GM18870 (cell line): ENCODE measurements at regions not wholly inside any gene's neighbourhood (a gene's known extent, or its start where the extent isn't known, plus 50 kb on each side); places are given as distances from the start of the nearest gene placed in this dataset.

Experiments
- ATAC-seq: cut with Tn5 transposase; IDR thresholded peaks from one replicate; pipeline ENCODE4 v1.9.1; 2021; ENCODE audit warnings: moderate library complexity; ENCODE audit not compliant: unreplicated experiment

- no peak for ATAC-seq
Observed at GRCh38 chr4:108342325-108342970, 173.7 kb upstream of the LEF1 start.

DNA sequence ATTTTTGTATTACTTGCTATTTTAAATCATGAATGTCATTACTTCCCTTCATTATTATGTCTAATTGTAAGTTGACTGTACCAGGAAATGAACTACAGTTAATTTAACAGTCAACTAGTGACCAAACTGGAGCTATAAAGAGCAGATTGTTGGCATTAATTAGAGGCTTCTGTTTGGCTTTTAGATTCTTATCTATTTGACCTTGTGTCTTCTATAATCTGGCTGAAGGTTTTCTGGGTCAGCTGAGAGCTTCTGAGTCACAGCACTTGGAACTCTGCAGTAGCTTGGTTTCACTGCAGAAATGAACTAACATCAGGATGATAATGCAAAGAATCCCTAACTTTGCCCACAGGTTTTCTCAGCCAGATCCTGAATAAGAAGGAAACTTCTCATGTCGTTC is 169.2 kb upstream of the LEF1 start:
- ATAC-seq = no peak

GRCh38 chr4:108336076-108336475 is 167.3 kb upstream of the LEF1 start:
- ATAC-seq = no peak

DNA sequence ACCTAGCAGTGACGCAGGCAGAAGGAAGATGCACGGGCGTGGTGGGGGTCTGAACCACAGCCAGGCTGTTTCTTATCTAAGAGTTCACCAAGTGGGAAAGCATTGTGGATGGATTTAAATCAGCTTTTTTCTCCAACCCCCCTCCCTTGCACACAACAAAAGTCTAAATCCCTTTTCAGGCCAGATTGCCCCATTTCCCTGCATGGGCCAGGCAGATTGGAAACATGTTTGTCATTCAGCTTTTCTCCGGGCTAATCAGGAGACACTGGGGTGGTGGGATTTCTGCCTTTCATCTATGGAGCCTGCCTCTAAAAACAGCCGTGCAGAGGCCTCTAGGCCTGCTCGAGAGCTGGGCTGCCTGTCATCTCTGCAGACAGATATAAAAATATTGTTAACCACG is 166.3 kb upstream of the LEF1 start:
- ATAC-seq = no peak

- no peak for ATAC-seq
Observed at GRCh38 chr4:108334031-108334430, 165.3 kb upstream of the LEF1 start.

DNA sequence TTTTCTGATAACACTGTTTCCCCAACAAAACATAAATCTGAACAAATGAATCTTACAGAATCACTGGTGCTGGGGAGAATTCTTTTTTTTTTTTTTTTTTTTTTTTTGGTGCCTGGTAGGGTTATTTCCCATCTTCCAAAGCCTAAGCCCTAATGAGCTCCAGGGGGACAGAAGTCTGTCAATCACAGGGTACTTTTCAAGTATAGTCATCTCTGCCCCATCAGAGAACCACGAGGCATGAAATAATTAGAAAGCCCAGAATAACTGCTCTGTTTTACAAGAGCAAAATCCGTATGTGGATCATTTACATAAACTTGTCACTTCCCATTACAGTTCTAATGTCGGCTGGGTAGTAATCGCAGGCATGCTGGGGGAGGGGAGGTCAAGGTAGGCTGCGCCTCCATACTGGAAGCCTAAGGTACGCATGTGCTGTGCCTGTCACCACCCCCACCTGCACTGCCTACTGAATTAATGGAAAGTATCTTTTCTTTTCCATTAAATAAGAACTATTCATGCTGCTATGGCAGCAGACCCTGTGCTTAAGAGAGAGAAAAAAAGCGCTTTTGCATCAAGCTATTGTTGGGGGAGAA is 164.7 kb upstream of the LEF1 start:
- ATAC-seq = no peak

DNA sequence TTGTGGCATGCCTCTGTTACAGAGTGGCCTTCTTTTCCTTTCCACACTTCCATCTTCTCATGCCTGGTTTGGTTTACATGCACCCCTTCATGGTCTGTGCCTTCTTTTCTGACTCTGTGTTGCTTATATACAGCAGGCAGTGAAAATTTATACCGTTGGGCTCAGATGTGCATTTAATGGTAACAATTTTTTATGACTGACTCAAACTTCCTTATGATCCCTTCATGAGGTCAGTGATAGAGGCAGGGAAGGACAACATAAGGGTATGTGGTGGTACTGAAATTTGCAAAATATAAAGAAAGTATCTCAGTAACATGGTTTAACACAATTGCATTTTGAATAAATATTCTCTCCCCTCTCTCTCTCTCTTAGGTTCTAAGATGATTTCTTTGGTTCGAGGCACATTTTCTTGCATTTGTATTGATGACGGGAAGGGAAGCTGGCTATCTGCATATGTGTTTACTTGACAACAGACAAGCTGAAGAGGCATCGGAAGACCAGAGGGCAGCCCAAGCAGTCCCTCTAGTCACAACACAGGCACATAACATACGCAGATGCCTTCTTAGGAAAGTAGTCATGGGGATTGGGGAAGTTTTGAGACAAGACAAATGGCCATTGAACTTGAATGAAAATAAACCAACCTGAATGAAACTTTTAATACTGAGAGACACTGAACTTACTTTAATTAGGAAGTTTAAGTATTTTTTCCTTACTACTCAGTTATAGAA is 163.3 kb upstream of the LEF1 start:
- ATAC-seq = no peak

DNA sequence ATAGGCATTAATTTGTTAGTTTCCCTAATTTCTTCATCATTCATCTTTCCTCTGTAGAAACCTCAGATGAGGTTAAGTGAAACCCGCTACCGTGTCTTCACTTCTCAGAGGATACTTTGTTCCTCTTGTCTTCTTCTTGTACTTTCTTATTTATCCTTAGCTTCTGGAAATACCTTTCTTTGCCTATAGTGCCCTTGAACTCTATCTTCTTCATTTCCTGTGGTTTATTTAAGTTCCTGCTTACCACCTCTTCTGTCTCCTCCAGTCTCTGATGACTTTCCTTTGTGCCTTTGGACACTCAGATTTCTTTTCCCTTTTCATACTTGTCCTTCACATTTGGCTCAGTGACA is 159.6 kb upstream of the LEF1 start:
- no peak for ATAC-seq

GRCh38 chr4:108327642-108328382 is 159.1 kb upstream of the LEF1 start:
- ATAC-seq = no peak

DNA sequence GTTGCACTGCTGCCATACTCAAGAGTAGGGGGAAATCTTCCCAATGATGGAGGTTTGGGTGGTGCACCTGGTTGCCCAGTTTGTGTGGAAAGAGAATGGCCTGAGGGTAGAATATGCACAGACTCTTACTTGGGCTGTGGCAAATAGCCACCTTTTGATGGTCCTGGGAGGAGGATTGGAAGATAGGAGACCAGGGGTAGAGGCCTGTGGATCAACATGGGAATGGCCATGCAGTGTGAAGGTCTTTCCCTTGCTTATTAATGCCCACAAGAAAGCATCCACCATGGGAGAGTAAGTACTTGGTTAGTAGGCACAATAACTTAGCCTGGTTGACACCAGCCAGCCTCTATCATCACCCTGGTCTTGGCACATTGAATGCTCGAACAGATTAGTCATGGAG is 156.8 kb upstream of the LEF1 start:
- no peak for ATAC-seq

- no peak for ATAC-seq
Observed at GRCh38 chr4:108324450-108324849, 155.7 kb upstream of the LEF1 start.

DNA sequence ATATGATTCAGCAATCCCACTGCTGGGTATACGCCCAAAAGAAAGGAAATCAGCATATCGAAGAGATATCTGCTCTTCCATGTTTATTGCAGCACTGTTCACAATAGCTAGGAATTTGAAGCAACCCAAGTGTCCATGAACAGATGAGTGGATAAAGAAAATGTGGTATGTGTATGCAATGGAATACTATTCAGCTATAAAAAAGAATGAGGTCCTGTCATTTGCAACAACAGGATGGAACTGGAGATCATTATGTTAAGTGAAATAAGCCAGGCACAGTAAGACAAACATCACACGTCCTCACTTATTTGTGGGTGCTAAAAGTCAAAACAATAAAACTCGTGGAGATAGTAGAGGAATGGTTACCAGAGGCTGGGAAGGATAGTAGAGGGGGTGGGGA is 153.8 kb upstream of the LEF1 start:
- no peak for ATAC-seq

DNA sequence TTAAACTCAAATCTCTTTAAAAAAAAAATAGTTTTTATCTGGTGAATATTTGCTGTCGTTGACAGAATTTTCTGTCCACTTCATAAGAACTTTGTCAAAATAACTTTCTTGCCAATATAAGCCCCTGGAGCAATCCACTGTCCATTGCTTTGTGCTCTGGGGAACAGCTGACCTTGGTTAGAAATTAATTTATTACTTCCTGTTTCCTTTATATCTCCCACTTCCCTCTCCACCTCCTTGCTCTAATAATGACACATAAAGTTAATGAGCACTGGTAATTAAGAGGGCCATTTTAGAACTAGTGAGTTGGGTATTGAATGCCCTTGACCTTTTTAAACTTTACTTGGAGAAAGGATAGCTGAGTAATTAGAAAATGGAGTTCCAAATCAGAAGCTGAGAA is 151.3 kb upstream of the LEF1 start:
- no peak for ATAC-seq

DNA sequence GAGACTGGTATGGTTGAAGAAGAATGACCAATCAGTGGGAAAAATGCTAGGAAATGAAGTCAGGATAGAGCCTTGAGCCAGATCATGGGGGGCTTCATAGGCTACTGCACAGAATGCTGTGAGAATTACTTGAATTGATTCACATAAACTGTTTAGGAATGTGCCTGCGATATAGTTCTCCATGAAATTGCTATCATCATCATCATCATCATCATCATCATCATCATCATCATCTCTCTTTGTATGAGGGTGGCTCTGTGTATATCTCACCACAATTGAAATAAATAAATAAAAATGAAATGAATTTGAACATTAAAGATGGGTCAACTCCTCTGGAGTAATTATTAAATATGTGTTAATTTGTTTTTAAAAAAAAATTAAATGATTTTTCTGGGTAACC is 148.6 kb upstream of the LEF1 start:
- no peak for ATAC-seq

- no peak for ATAC-seq
Observed at GRCh38 chr4:108315694-108316093, 147.0 kb upstream of the LEF1 start.

- no peak for ATAC-seq
Observed at GRCh38 chr4:108314900-108315589, 146.3 kb upstream of the LEF1 start.

DNA sequence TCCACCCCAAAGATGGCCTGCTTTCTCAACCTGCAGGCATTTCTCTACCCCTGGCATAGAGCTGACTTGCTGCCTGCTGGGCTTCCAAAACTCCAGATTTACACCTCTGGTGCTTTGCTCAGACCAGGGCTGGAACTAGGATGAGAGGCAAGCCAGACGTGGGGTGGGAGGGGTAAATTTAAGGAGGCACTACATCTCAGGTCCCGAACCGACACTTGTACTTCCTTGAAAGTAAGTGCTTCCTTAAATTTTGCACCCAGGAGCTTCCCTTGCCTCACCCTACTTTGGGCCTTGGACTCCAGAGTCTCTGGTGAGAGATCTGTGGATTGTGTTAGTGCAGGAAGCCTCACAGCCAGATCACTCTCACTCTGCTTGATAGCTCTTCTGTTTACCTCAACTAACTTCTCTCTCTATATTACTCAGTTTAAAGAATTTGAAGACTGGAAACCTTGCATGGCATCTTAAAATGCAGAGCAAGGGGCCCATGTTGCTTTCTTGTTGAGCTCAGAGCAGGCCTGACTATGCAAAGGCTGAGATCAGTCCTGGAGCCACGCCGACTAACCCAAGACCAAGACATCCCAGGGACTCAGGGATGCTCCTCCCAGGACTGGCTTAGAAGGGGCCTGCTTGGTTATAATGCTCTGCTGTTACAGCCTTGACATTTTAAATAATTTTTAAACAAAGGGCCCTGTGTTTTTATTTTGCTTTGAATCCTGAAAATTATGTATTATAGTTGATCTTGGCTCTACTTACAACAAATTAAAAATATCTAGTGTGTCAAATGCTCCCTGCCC is 145.0 kb upstream of the LEF1 start:
- no peak for ATAC-seq

- no peak for ATAC-seq
Observed at GRCh38 chr4:108311313-108311712, 142.6 kb upstream of the LEF1 start.

GRCh38 chr4:108303488-108304177 is 134.9 kb upstream of the LEF1 start:
- ATAC-seq = no peak
